ENCODE measurements at regions not wholly inside any gene's neighbourhood (a gene's known extent, or its start where the extent isn't known, plus 50 kb on each side); places are given as distances from the start of the nearest gene placed in this dataset.

DNA sequence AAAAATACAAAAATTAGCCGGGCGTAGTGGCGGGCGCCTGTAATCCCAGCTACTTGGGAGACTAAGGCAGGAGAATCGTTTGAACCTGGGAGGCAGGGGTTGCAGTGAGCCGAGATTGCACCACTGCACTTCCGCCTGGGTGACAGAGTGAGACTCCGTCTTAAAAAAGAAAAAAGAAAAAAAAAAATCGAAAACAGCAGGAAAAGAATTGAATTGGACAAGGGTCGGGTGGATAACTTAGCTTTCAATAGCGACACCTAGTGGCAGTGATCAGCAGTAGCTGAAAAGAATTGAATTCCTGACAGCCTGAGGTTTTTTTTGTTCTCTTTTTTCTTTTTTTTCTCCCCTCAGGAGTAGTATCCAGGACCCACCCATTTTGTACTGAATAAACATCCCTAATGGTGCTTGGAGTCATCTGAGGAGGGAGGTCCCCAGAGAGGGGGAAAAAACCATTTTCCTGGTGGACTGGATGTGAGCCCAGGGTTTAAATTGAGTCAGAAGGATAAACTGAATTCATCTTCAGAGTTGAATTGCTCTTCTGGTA, 55.1 kb downstream of the CYCS start:
- no peak overlapping the region for H3K27ac Mint-ChIP-seq
- ChIA-PET CTCF (interaction anchor here (0.6 to 4.2 kb wide), 29 partner anchors 9 to 391 kb away, joined by 3 to 37 read pairs (median 4); no protein-coding TSS in a partner anchor), POLR2A (interaction anchor here (0.6 to 1.2 kb wide), 4 partner anchors 168 to 258 kb away, joined by 3 to 5 read pairs (median 4); no protein-coding TSS in a partner anchor)
- intact Hi-C loops (cut with DNase I, micrococcal nuclease) = loop anchor here (1.0 to 5.0 kb wide), 6 partner anchors 38 to 258 kb away; partner anchors contain the start of gene OSBPL3 (in 2 of the 2)
- DNase-seq = peak; percentile 66
- H3K36me3 Mint-ChIP-seq (ENCODE audit: low read depth) = no peaks in the 10 kb centered on the region
- peaks cover under 1% of the 10 kb centered on the region for H3K9me3 Mint-ChIP-seq (ENCODE audit: low read depth)
- peaks cover 12% of the 10 kb centered on the region for H3K4me1 Mint-ChIP-seq
- no peak overlapping the region for H3K4me3 Mint-ChIP-seq
- peak; percentile 53 for ATAC-seq
- no peaks in the 10 kb centered on the region for H3K27me3 Mint-ChIP-seq

DNA sequence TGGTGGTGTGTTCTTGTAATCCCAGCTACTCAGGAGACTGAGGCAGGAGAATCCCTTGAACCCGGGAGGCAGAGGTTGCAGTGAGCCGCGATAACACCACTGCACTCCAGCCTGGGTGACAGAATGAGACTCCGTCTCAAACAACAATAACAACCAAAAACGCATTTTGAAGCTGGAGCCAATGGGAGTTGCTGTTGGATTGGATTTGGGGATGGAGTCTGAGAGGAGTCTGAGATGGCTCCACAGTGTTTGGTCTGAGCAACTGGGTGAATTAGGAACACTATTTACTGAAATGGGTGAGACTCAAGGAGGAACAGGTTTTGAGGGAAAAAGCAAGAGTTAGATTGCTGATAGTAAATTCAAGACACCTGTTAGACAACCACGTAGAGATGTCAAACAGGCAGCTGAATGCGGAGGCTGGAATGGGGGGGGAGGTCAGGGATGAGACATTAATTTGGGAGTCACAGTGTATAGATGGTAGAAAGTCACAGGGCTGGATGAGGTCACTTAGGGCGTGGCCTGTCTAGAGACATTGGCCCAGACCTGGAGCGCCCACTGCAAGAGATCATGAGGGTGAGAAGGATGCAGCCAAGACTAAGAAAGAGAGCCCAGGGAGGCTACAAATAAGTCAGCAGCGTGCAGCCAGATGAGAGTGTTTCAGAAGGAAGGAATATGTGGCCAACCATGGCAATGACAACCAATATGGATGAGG, 56.4 kb downstream of the CYCS start:
- ATAC-seq = no peak
- H3K27me3 Mint-ChIP-seq = no peaks in the 10 kb centered on the region

DNA sequence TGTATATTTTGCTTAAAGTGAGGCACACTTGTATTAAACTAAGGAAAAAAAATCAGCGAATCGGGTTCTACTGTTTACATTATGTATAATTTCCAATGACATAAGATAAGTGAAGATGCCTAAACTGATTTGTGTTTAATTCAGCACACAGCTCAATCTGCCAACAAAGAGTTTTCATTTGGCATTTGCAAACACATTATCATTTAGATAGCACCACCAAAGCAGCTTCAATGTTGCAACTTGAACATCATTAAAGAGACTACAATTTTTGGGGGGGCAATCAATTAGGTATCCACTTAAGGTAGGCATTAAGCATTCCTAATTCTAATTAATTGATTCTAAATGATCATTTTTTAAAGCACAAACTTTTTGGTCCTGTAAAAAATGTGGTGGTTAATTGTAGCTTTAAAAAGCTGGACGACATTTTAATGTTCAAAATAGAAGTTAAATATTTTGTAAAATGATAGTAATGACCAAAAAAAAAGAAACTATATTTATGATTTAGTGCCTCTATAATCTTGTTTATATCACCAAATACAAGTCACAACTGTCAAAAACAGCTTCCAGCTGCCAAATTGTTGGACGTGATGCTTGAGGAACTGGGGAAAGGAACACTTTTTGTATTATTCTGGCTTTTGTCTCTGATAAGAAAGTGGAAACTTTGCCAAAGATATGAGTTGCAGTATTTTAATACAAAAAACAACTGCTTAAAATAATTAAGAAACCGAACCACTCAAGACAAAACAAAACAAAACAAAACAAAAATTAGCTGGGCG, 57.1 kb downstream of the CYCS start:
- no peaks in the 10 kb centered on the region for H3K36me3 Mint-ChIP-seq (ENCODE audit: low read depth)
- intact Hi-C loops (cut with DNase I, micrococcal nuclease) = no loop called here

More for the DNA sequence above, 56.4 kb downstream of the CYCS start:
- no peak for DNase-seq
- Mint-ChIP-seq H3K36me3 (ENCODE audit: low read depth) (no peaks in the 10 kb centered on the region), H3K9me3 (ENCODE audit: low read depth) (no peaks in the 10 kb centered on the region), H3K4me3 (no peak overlapping the region), H3K27ac (no peak overlapping the region), H3K4me1 (peaks cover 9% of the 10 kb centered on the region)
- intact Hi-C loops (cut with DNase I, micrococcal nuclease) = loop anchor here in 1 of 2 experiments (1.0 kb wide), 1 partner anchor 248 kb away; no protein-coding TSS in a partner anchor
- ChIA-PET CTCF (interaction anchor here (0.7 to 1.8 kb wide), 7 partner anchors 8 to 280 kb away, joined by 3 to 12 read pairs (median 3); no protein-coding TSS in a partner anchor), POLR2A (no interaction called here)

DNA sequence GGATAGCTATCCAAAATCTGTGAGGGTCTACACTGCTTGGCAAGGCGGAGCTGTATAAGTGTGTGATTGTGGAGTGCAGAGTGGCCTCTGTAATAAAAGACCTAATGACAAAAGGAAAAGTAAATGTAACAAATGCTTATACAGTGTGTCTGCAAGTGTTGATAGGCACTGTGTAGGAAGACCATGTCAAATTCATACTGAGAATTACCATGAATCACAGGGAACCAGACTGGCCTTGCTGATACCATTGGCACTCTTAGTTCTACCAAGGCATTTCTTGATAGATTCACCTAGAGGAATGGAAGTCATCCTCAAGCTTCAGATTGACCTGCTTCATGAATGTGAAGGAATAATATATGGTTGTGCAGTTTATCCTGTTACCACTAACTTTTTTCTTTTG, 58.8 kb downstream of the CYCS start:
- POLR2A ChIA-PET = no interaction called here
- peak; percentile 87 for ATAC-seq
- intact Hi-C loops (cut with DNase I, micrococcal nuclease) = no loop called here

More for the DNA sequence above, 57.1 kb downstream of the CYCS start:
- POLR2A ChIA-PET = no interaction called here
- Mint-ChIP-seq H3K9me3 (ENCODE audit: low read depth) (no peaks in the 10 kb centered on the region), H3K27me3 (no peaks in the 10 kb centered on the region), H3K4me1 (peaks cover 3% of the 10 kb centered on the region), H3K27ac (no peak overlapping the region), H3K4me3 (no peak overlapping the region)
- ATAC-seq (no peak), DNase-seq (no peak)
- CTCF ChIA-PET = interaction anchor here (0.7 to 1.8 kb wide), 11 partner anchors 9 to 675 kb away, joined by 3 to 12 read pairs (median 3); no protein-coding TSS in a partner anchor

DNA sequence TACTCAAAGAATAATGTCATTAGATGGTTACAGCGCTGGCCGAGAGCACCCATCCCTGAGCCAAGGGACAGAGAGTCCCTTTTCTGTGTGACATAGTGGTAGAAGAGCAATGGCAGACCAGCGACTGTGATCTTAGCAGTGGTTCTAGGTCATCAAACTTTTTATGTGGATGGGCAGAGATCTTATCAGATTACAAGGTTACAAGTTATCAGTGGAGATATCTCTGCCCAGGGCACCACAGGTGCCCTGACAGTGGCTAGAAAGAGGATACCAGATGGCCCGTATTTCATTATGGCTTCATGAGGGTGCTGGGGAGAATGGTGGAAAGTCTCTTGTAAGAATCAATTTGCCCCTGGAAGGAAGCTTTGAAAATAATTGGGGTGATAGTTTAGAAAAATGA, 62.7 kb downstream of the CYCS start:
- Mint-ChIP-seq H3K27ac (no peak overlapping the region), H3K9me3 (ENCODE audit: low read depth) (no peaks in the 10 kb centered on the region), H3K36me3 (ENCODE audit: low read depth) (no peaks in the 10 kb centered on the region), H3K4me3 (no peak overlapping the region), H3K4me1 (peaks cover 2% of the 10 kb centered on the region), H3K27me3 (no peaks in the 10 kb centered on the region)
- POLR2A ChIA-PET = interaction anchor here (0.6 kb wide), 1 partner anchor 13 kb away, joined by 3 read pairs; no protein-coding TSS in a partner anchor
- DNase-seq (no peak), ATAC-seq (no peak)
- CTCF ChIA-PET = interaction anchor here (0.6 to 1.6 kb wide), 4 partner anchors 9 to 250 kb away, joined by 3 to 9 read pairs (median 4); no protein-coding TSS in a partner anchor
- intact Hi-C loops (cut with DNase I, micrococcal nuclease) = no loop called here

More for the DNA sequence above, 58.8 kb downstream of the CYCS start:
- Mint-ChIP-seq H3K27ac (no peak overlapping the region), H3K36me3 (ENCODE audit: low read depth) (no peaks in the 10 kb centered on the region), H3K9me3 (ENCODE audit: low read depth) (no peaks in the 10 kb centered on the region), H3K4me3 (no peak overlapping the region), H3K27me3 (no peaks in the 10 kb centered on the region), H3K4me1 (peaks cover 2% of the 10 kb centered on the region)
- CTCF ChIA-PET = interaction anchor here (0.6 to 1.5 kb wide), 8 partner anchors 10 to 248 kb away, joined by 3 to 6 read pairs (median 4); no protein-coding TSS in a partner anchor
- DNase-seq = no peak

DNA sequence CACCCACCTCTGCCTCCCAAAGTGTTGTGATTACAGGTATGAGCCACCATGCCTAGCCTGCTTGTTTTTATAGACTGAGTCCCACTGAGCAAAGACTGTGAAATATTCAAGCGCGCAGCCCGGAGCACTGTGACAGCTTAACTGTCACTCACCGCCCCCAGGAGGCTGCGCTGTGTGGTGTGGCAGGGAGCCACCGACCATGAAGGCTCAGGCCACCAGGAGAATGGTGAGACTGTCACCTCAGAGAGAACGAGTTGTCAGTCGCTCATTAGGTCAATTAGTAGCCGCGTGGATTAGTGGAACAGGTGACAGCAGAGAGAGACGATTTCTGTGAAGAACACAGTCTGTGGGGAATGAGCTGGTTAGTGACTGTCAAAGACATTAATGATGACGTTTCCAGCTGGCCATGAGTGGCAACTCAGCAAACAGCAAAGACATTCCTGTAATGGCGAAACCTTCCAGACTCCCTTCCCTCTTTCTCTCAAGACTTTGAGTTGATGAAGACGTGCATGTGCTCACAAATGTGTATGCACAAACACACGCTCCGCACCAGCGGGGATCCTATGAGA, 64.5 kb downstream of the CYCS start:
- ChIA-PET CTCF (interaction anchor here (1.3 to 1.6 kb wide), 4 partner anchors 9 to 272 kb away, joined by 3 to 6 read pairs (median 4); partner anchors contain the start of gene OSBPL3), POLR2A (no interaction called here)
- peaks cover 2% of the 10 kb centered on the region for H3K9me3 Mint-ChIP-seq (ENCODE audit: low read depth)
- H3K27ac Mint-ChIP-seq = no peak overlapping the region
- H3K36me3 Mint-ChIP-seq (ENCODE audit: low read depth) = peaks cover 2% of the 10 kb centered on the region
- ATAC-seq (no peak), DNase-seq (no peak)
- no peak overlapping the region for H3K4me3 Mint-ChIP-seq
- no peaks in the 10 kb centered on the region for H3K4me1 Mint-ChIP-seq
- intact Hi-C loops (cut with DNase I, micrococcal nuclease) = no loop called here
- peaks cover 4% of the 10 kb centered on the region for H3K27me3 Mint-ChIP-seq

DNA sequence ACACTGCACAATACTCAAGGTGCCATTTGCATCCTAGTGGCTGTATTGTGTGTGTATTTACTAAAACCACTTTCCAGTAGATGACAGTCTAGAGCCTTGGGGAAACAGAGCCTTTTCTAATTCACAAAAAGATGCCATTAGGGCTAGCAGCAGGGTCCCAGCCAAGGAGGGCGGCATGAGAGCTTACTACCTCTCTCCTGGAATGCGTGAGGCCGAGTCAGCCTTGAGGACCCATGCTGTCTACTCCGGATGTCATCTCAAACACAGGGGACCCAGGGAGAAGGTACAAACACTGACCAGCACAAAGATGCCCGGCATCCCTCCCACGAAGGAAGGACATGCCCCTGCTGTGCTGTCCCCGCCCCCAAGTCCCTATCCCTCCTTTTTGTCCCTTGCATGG, 65.5 kb downstream of the CYCS start:
- ATAC-seq (no peak), DNase-seq (no peak)
- H3K4me1 Mint-ChIP-seq = no peaks in the 10 kb centered on the region
- H3K27me3 Mint-ChIP-seq = peaks cover 4% of the 10 kb centered on the region
- CTCF ChIA-PET = no interaction called here
- intact Hi-C loops (cut with DNase I, micrococcal nuclease) = no loop called here
- H3K9me3 Mint-ChIP-seq (ENCODE audit: low read depth) = peaks cover 2% of the 10 kb centered on the region
- H3K4me3 Mint-ChIP-seq = no peak overlapping the region
- POLR2A ChIA-PET = no interaction called here
- peaks cover 2% of the 10 kb centered on the region for H3K36me3 Mint-ChIP-seq (ENCODE audit: low read depth)
- H3K27ac Mint-ChIP-seq = no peak overlapping the region

DNA sequence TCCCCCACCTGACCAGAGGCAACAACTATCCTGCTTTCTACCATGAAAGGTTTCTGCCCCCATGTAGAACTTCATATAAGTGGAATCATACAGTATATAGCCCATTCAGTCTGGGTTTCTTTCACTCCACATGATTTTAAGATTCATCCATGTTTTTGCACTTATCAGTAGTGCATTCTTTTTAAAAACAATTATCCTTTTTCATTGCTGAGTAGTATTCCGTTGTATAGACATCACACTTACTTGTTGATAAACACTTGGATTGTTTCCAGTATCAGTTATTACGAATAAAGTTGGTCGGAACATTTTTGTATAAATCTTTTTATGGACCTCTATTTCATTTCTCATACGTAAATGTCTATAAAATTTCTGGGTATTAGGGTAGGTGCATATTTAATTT, 68.7 kb downstream of the CYCS start:
- no peak overlapping the region for H3K4me3 Mint-ChIP-seq
- H3K27me3 Mint-ChIP-seq = peaks cover 4% of the 10 kb centered on the region
- peaks cover 2% of the 10 kb centered on the region for H3K36me3 Mint-ChIP-seq (ENCODE audit: low read depth)
- POLR2A ChIA-PET = no interaction called here
- H3K9me3 Mint-ChIP-seq (ENCODE audit: low read depth) = peaks cover 2% of the 10 kb centered on the region
- CTCF ChIA-PET = interaction anchor here (0.9 to 1.0 kb wide), 3 partner anchors 12 to 235 kb away, joined by 3 to 5 read pairs (median 4); no protein-coding TSS in a partner anchor
- H3K27ac Mint-ChIP-seq = no peak overlapping the region
- intact Hi-C loops (cut with DNase I, micrococcal nuclease) = no loop called here
- no peaks in the 10 kb centered on the region for H3K4me1 Mint-ChIP-seq
- ATAC-seq (no peak), DNase-seq (no peak)

DNA sequence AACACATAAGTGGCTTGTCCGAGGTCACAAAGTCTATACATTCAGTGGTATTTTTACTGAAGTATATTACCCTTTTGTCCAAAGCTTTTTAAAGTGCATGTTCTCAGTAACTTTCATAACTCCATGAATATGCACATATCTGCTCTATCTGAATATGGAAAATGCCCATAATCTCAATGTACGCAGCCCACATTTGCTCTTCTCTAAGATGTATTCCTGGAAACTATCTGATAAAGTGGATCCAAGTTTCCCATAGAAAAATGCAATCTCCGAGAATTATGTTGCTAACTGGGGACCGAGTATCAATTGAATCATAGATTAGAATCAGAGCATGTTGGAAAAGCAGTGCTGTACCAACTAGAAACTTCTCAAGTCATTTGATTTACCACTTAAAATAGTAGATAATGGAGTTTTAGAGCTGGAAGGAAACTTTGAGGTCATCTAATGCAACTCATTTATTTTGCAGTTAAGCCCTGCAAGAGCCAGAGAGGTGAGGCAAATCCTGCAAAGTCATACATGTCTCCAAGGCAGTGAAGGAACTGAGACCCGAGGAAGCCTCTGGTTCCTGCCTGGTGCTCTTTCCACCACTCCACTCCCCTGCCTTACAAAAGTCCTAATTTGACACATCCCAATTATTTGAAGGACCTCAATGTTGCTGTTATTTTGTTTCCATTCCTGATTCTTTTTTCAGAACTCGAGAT, 69.4 kb downstream of the CYCS start:
- no peak for ATAC-seq
- H3K9me3 Mint-ChIP-seq (ENCODE audit: low read depth) = peaks cover 2% of the 10 kb centered on the region
- no peak overlapping the region for H3K27ac Mint-ChIP-seq
- no peaks in the 10 kb centered on the region for H3K4me1 Mint-ChIP-seq
- no peak for DNase-seq
- no peak overlapping the region for H3K4me3 Mint-ChIP-seq
- CTCF ChIA-PET = no interaction called here
- intact Hi-C loops (cut with DNase I, micrococcal nuclease) = no loop called here
- H3K36me3 Mint-ChIP-seq (ENCODE audit: low read depth) = peaks cover 2% of the 10 kb centered on the region
- peaks cover 4% of the 10 kb centered on the region for H3K27me3 Mint-ChIP-seq
- POLR2A ChIA-PET = no interaction called here

DNA sequence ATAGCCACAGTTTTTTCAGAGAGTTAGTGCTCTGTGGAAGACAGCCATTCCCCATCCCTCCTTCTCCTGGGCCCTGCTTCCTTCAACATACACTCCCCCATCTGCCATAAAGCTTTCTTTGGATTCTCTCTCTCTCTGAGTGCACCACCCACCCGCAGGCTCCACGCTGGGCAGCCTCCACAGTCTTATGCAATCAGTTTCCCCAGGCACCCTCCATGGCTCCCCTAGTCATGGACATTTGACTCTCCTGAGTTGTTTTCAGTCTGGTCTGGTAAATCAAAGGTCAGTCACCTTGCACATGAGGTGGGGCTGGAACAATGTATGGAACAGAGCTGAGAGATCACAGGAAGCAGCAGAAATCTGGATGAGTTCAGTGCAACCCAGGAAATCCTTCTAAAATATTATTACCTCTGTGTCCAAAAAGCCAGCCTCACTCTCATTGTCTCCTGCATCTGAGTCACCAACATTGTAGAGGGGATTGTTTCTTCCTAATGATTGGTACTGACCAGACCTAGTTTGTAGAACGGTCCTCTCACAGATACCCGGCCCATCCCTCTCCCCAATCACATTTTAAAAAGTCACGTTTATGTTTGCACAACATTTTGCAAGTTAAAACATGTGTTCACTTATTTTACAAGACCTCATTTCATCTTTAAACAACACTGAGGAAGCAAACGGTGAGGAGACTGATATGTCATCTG, 70.1 kb downstream of the CYCS start:
- Mint-ChIP-seq H3K27ac (no peak overlapping the region), H3K27me3 (peaks cover 4% of the 10 kb centered on the region), H3K4me3 (no peak overlapping the region), H3K36me3 (ENCODE audit: low read depth) (peaks cover 2% of the 10 kb centered on the region), H3K9me3 (ENCODE audit: low read depth) (peaks cover 2% of the 10 kb centered on the region), H3K4me1 (no peaks in the 10 kb centered on the region)
- ATAC-seq = no peak
- POLR2A ChIA-PET = no interaction called here
- no peak for DNase-seq
- CTCF ChIA-PET = no interaction called here
- intact Hi-C loops (cut with DNase I, micrococcal nuclease) = no loop called here
